Hepatocyte (in vitro differentiated cells): ENCODE measurements at regions not wholly inside any gene's neighbourhood (a gene's known extent, or its start where the extent isn't known, plus 50 kb on each side); places are given as distances from the start of the nearest gene placed in this dataset.

Source experiments
- DNase-seq: peaks from one replicate; pipeline ENCODE4 v3.0.0-alpha.2; 2016; ENCODE audit warnings: low spot score
- H2AFZ ChIP-seq: fragments of 200-600 bp; sonication (generic); 2 replicates; pipeline ENCODE4 v1.6.0; 2016; ENCODE audit warnings: antibody characterized with exemption, mild to moderate bottlenecking
- H3K27ac ChIP-seq: fragments of 200-600 bp; sonication (generic); 2 replicates; pipeline ENCODE4 v1.5.1; 2016; ENCODE audit warnings: mild to moderate bottlenecking
- H3K27me3 ChIP-seq: fragments of 200-600 bp; sonication (generic); 2 replicates; pipeline ENCODE4 v1.6.1; 2016
- H3K36me3 ChIP-seq: fragments of 200-600 bp; sonication (generic); replicated peaks from 2 replicates; pipeline ENCODE4 v1.5.1; 2016; ENCODE audit warnings: low read depth; ENCODE audit not compliant: insufficient read depth
- H3K4me1 ChIP-seq: fragments of 200-600 bp; sonication (generic); 2 replicates; pipeline ENCODE4 v1.5.1; 2016; ENCODE audit warnings: mild to moderate bottlenecking, moderate library complexity; ENCODE audit not compliant: insufficient read depth
- H3K4me2 ChIP-seq: fragments of 200-600 bp; sonication (generic); 2 replicates; pipeline ENCODE4 v1.6.0; 2016
- H3K4me3 ChIP-seq: fragments of 200-600 bp; sonication (generic); 2 replicates; pipeline ENCODE4 v1.5.1; 2016; ENCODE audit warnings: mild to moderate bottlenecking
- H3K79me2 ChIP-seq: fragments of 200-600 bp; sonication (generic); 2 replicates; pipeline ENCODE4 v1.6.0; 2017; ENCODE audit warnings: mild to moderate bottlenecking
- H3K9me2 ChIP-seq: fragments of 200-600 bp; sonication (generic); replicated peaks from 2 replicates; pipeline ENCODE4 v1.6.0; 2017; ENCODE audit warnings: mild to moderate bottlenecking; ENCODE audit not compliant: insufficient read depth
- H3K9me3 ChIP-seq: fragments of 200-600 bp; sonication (generic); 2 replicates; pipeline ENCODE4 v1.5.1; 2016; ENCODE audit warnings: low read depth, mild to moderate bottlenecking
- H4K20me1 ChIP-seq: fragments of 200-600 bp; sonication (generic); 2 replicates; pipeline ENCODE4 v1.6.0; 2016; ENCODE audit warnings: mild to moderate bottlenecking; ENCODE audit not compliant: insufficient read depth, poor library complexity, severe bottlenecking
- EZH2 ChIP-seq: fragments of 200-600 bp; sonication (generic); IDR thresholded peaks from 2 replicates; pipeline ENCODE4 v1.6.1; 2016; ENCODE audit warnings: antibody characterized with exemption, mild to moderate bottlenecking, borderline replicate concordance
- EZH2phosphoT487 ChIP-seq: fragments of 200-600 bp; sonication (generic); IDR thresholded peaks from one replicate; pipeline ENCODE4 v1.6.1; 2018; ENCODE audit warnings: antibody characterized with exemption, mild to moderate bottlenecking, low read depth, moderate library complexity; ENCODE audit not compliant: unreplicated experiment, severe bottlenecking
- WGBS: methylation state at CpG from one replicate; pipeline ENCODE4 v1.1.6; 2016; ENCODE audit warnings: low lambda C conversion rate; ENCODE audit errors: missing lambda C conversion rate; 5-methylcytosine and 5-hydroxymethylcytosine counted together
- TF ChIP-seq, protein P1 (sequence below): fragments of 200-600 bp; sonication (generic); IDR thresholded peaks from 2 replicates; pipeline ENCODE4 v1.5.1; 2016; ENCODE audit warnings: antibody characterized with exemption, mild to moderate bottlenecking; ENCODE audit not compliant: poor library complexity

DNA sequence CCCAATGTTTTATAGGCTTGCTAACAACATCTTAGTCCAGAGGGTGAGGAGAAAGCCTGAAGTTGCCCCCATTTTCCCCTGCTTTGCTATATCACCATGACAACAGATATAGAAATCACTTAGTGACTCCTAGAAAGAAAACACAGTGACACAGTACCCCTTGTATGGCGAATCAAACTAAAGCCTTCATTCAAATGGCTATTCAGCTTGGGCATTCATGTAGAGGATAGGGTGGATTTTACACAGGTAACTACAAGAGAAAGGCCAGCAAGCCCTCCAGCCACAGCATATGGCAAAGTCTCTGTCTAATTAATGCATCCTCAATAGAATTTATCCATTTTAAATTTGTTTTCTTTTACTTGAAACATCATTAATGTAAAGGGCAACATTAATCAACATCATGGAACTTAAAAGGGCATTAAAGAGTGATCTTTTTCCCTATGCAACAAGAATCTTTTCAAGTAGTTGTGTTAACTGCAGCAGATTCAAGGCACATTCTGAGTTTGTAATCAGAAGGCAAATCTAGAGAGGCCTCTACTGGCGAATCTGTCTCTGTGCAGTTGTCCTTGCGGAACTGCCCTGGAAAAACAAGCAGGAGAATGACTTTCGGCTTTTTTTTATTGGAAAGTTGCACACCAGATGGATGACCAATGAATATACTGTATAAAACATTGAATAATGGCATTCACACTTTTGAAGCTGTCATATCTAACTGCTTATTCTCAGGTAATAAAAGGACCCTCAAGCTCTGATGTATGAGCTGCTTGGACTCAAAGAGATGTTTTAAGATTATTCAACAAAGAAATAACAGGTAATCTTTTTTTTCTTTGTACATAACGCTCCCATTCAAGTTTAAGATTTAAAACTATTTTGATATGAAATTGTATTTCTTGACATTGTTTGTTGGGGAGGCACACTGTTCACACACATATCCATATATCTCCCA, 621.7 kb upstream of the AGTR1 start:
- DNase-seq: peak; percentile 62
- 27% methylated on average over 5 of the region's 5 CpGs for WGBS

DNA sequence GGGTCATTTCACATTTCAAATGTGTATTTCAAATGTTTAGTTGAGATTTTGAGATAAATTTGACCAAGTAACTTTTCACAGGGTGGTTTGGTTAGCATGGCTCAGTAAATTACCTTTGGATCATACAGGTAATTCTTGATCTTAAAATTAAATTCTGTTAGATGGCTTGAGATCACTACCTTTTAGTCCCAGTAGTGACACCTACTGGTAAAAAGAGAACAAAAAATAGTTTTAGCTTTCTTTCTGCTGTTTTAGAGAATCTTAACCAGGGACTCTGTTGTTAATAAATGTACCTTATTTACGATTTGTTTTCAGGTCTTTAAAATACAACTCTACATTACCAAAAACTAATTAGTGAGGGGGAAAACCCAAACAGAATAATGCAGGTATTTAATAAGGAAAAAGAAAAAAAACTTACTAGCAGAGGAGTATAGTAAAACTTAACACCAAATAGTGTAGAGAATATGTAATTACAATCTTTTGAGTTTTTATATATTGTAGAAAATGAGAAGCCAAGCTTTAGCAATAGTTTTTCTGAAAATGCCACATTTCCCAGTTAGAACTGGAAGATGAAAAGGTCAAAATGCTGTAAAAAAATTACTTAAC, 620.3 kb upstream of the AGTR1 start:
- no peaks in the 10 kb centered on the region for H3K36me3 ChIP-seq
- H3K27ac ChIP-seq: no peak overlapping the region
- TF ChIP-seq, protein P1, sequence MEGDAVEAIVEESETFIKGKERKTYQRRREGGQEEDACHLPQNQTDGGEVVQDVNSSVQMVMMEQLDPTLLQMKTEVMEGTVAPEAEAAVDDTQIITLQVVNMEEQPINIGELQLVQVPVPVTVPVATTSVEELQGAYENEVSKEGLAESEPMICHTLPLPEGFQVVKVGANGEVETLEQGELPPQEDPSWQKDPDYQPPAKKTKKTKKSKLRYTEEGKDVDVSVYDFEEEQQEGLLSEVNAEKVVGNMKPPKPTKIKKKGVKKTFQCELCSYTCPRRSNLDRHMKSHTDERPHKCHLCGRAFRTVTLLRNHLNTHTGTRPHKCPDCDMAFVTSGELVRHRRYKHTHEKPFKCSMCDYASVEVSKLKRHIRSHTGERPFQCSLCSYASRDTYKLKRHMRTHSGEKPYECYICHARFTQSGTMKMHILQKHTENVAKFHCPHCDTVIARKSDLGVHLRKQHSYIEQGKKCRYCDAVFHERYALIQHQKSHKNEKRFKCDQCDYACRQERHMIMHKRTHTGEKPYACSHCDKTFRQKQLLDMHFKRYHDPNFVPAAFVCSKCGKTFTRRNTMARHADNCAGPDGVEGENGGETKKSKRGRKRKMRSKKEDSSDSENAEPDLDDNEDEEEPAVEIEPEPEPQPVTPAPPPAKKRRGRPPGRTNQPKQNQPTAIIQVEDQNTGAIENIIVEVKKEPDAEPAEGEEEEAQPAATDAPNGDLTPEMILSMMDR: peak; percentile 61
- no peak for TF ChIP-seq EZH2phosphoT487
- no peaks in the 10 kb centered on the region for H3K9me3 ChIP-seq
- H3K4me3 ChIP-seq: no peak overlapping the region
- DNase-seq: peak; percentile 15
- no peaks in the 10 kb centered on the region for H3K79me2 ChIP-seq
- WGBS: 19% methylated on average over 1 of the region's 1 CpG
- no peaks in the 10 kb centered on the region for H4K20me1 ChIP-seq
- H2AFZ ChIP-seq: no peak overlapping the region
- no peaks in the 10 kb centered on the region for H3K9me2 ChIP-seq
- no peaks in the 10 kb centered on the region for H3K27me3 ChIP-seq
- H3K4me1 ChIP-seq: no peaks in the 10 kb centered on the region
- no peak overlapping the region for H3K4me2 ChIP-seq

More for the DNA sequence above, 621.7 kb upstream of the AGTR1 start:
- TF ChIP-seq EZH2: no peak
- TF ChIP-seq, protein P1: peak; percentile 85
- Histone ChIP-seq H3K4me1 (no peaks in the 10 kb centered on the region), H3K9me3 (no peaks in the 10 kb centered on the region), H3K4me3 (no peak overlapping the region), H3K27me3 (no peaks in the 10 kb centered on the region), H3K4me2 (no peak overlapping the region), H3K79me2 (no peaks in the 10 kb centered on the region), H3K9me2 (no peaks in the 10 kb centered on the region), H3K36me3 (no peaks in the 10 kb centered on the region), H2AFZ (no peak overlapping the region), H4K20me1 (no peaks in the 10 kb centered on the region), H3K27ac (no peak overlapping the region)

DNA sequence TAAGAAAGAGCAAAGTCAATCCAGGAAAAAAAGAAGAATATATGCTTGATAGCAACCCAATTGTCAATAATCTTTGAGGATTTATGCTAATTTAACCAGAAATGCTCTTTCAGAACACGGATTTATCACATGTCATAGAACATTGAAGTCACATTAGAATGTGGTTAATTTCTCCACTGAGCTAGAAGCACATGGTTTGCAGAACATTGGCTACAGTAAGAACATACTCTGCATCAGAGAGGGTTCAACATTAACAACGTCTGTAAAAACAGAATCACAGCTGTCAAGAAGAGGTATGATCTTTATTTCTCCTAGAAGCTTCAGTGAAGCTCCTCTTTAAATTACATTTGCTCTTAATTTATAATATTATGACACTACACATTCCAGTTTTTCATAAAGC, 619.7 kb upstream of the AGTR1 start:
- Histone ChIP-seq H3K27ac (no peak overlapping the region), H3K4me1 (no peaks in the 10 kb centered on the region), H3K79me2 (no peaks in the 10 kb centered on the region), H3K4me2 (no peak overlapping the region), H4K20me1 (no peaks in the 10 kb centered on the region), H3K27me3 (no peaks in the 10 kb centered on the region), H2AFZ (no peak overlapping the region), H3K9me3 (no peaks in the 10 kb centered on the region), H3K4me3 (no peak overlapping the region), H3K9me2 (no peaks in the 10 kb centered on the region), H3K36me3 (no peaks in the 10 kb centered on the region)
- WGBS: 72% methylated on average over 2 of the region's 2 CpGs
- TF ChIP-seq, protein P1: no peak
- no peak for DNase-seq
